ENCODE measurements at regions not wholly inside any gene's neighbourhood (a gene's known extent, or its start where the extent isn't known, plus 50 kb on each side); places are given as distances from the start of the nearest gene placed in this dataset.

GRCh38 chr3:70506775-70507174 lies 194.3 kb upstream of the MDFIC2 start:
- TF ChIP-seq, protein P1, sequence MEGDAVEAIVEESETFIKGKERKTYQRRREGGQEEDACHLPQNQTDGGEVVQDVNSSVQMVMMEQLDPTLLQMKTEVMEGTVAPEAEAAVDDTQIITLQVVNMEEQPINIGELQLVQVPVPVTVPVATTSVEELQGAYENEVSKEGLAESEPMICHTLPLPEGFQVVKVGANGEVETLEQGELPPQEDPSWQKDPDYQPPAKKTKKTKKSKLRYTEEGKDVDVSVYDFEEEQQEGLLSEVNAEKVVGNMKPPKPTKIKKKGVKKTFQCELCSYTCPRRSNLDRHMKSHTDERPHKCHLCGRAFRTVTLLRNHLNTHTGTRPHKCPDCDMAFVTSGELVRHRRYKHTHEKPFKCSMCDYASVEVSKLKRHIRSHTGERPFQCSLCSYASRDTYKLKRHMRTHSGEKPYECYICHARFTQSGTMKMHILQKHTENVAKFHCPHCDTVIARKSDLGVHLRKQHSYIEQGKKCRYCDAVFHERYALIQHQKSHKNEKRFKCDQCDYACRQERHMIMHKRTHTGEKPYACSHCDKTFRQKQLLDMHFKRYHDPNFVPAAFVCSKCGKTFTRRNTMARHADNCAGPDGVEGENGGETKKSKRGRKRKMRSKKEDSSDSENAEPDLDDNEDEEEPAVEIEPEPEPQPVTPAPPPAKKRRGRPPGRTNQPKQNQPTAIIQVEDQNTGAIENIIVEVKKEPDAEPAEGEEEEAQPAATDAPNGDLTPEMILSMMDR (IDR thresholded peaks at IDR 0.05; ENCODE audit: low read depth, low read length): no peak
- TF ChIP-seq POLR2A (IDR thresholded peaks at IDR 0.05; ENCODE audit: extremely low read depth, insufficient read length) (no peak), MAX (IDR thresholded peaks at IDR 0.05; ENCODE audit: low read depth, low read length) (no peak), MYC (IDR thresholded peaks at IDR 0.05; ENCODE audit: low read depth, low read length) (no peak)

All from NB4 (cell line).